GM19240 (cell line): ENCODE measurements at regions not wholly inside any gene's neighbourhood (a gene's known extent, or its start where the extent isn't known, plus 50 kb on each side); places are given as distances from the start of the nearest gene placed in this dataset.

Experiments
- DNase-seq: peaks from one replicate; pipeline ENCODE4 v3.0.0; 2011; ENCODE audit warnings: low spot score; ENCODE audit not compliant: insufficient read length

DNA sequence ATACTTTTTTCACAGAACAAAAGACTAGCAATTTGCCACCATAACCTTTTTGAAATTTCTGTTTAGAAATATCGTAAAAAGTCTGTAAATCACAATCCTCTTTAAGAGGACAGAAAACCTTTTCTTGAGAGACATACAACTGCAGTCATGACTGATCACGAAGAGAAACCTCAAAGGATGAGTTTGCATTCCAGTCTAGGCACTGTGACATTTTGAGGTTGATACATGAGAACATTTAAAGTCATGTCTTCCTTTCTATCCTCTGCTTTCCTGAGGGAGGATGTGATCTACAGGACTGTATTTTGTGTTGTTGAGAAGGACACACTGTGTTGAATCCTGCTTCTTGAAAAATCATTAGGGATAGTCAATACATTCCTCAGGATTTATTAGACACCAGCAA lies 476.7 kb upstream of the CCDC179 start:
- no peak for DNase-seq

DNA sequence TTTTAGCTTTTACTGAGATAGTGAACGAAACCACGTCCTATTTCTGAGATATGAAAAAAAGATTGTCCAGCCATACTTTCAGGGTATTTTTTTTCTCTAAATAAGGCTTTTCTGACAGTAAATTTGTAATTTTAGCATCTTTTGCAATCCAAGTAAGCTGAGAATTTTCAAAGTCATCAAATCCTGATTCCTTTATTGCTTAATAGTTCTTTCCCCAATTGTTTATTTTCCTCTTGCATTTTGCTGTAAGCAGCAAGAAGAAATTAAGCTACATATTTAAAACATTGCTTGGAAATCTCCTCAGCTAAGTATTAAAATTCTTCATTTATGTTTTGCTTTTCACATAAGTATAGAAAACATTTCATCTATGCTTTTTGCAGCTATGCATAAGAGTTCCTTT lies 493.3 kb upstream of the CCDC179 start:
- DNase-seq, result no peak

DNA sequence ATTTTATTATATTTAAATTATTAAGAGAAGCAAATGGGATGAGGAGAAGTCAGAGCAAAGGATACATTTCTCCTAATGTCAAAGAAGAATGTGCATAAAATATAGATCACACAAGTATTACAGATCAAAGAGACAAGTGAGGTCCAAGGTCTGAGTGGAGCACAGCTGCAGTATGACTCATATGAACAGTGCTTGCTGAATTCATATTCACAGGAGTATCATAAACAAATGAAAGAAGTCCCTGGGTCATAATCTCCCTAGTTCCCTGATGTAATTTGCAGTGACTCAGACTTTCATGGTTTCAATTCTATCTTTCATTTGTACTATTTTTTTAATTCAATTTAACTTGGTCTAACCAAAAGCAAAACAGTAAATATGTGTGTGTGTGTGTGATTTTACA lies 499.0 kb upstream of the CCDC179 start:
- DNase-seq, result no peak

DNA sequence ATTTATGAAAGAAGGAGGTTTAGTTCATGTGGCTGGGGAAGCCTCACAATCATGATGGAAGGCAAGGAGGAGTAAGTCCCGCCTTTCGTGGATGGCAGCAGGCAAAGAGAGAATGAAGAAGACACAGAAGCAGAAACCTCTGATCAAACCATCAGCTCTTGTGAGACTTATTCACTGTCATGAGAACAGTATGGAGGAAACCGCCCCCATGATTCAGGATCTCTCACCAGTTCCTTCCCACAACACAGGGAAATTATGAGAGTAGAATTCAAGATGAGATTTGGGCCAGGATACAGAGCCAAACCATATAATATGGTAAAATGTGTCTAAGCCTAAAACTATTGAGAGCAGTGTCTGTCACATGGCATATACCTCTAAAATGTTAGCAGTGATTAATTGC lies 503.8 kb upstream of the CCDC179 start:
- no peak for DNase-seq

DNA sequence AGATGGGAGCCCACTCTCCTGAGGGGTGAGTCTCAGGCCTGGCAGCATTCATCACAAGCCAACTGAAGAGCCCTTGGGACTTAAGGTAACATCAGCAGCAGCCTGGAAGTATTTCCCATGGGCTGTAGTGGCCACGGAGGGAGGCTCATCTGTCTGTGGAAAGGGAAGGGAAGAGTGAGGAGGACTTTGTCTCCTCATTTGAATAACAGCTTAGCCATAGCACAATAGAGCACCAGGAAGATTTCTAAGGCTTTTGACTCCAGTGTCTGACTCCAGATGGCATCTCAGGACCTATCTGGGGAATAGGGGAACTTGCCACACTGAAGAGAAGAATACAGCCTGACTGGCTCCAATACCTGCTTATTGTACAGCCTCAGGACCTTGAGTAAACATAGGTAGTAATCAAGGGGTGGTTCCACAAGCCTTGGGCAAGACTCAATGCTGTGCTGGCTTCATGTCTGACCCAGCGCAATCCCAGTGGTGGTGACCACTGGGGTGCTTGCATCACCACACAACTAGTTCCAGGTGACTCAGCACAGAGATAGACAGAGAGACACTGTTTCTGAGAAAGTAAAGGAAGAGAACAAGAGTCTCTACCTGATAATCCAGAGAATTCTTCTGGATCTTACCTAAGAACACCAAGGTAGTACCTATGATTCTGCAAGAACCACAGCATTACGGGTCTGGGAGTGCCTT lies 510.5 kb upstream of the CCDC179 start:
- DNase-seq, result no peak

DNA sequence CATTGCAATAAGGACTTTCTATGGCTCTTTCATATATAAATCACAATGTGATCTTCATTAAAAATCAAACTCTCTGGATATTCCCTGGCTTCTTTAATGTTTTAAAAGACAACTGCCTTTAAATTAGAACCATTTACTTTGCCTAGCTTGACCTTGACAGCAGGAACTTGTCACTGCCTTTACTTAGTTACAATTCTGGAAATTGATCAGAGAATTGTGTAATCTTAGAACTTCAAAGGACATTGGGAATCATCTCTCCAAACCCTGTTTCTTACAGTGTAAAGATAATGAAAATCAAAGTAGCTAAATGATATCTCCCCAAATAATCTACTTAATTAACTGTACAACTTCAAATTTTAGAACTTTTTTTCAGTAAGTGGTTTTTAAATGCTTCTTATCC lies 517.6 kb upstream of the CCDC179 start:
- no peak for DNase-seq

DNA sequence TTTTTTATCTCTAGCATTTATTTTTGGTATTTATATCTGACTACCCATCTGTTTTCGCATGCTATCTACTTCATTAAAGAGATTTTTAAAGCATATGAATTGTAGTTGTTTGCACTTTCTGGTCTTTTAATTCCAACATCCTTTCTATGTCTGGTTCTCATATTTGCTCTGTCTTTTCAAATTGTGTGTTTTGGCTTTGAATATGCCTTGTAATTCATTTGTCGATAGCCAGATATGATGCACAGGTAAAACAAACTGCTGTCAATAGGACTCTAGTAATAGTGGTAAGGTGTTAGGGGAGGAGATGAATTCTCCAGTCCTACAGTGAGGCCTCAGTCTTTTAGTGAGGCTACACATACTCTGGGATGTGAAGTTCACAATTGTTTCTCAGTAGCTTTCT lies 530.8 kb upstream of the CCDC179 start:
- no peak for DNase-seq

DNA sequence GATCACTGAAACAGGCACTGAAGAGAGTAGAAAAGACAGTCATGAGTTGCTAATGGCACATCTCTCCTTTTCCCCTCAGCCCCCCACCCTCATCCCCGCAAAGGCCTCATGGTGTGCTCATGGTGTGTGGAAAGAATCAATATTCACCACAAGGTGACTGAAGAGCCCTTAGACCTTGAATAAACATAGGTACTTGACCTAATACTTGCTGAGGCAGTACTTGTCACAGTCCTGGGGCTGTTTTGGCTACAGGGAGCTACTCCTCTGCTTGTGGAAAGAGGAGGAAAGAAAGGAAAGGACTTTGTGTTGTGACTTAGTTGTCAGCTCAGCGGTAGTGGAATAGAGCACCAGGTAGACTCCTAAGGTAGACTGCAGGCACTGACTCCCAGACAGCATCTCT lies 537.8 kb upstream of the CCDC179 start:
- DNase-seq, result no peak

DNA sequence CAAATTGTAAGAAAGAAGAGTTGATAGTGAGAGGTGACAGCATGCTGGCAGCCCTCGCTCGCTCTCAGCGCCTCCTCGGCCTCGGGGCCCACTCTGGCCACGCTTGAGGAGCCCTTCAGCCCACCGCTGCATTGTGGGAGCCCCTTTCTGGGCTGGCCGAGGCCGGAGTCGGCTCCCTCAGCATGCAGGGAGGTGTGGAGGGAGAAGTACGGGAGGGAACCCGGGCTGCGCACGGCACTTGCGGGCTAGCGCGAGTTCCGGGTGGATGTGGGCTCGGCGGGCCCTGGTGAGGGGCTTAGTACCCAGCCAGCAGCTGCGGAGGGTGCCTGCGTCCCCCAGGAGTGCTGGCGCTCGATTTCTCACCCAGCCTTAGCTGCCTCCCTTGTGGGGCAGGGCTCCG lies 539.7 kb upstream of the CCDC179 start:
- no peak for DNase-seq

DNA sequence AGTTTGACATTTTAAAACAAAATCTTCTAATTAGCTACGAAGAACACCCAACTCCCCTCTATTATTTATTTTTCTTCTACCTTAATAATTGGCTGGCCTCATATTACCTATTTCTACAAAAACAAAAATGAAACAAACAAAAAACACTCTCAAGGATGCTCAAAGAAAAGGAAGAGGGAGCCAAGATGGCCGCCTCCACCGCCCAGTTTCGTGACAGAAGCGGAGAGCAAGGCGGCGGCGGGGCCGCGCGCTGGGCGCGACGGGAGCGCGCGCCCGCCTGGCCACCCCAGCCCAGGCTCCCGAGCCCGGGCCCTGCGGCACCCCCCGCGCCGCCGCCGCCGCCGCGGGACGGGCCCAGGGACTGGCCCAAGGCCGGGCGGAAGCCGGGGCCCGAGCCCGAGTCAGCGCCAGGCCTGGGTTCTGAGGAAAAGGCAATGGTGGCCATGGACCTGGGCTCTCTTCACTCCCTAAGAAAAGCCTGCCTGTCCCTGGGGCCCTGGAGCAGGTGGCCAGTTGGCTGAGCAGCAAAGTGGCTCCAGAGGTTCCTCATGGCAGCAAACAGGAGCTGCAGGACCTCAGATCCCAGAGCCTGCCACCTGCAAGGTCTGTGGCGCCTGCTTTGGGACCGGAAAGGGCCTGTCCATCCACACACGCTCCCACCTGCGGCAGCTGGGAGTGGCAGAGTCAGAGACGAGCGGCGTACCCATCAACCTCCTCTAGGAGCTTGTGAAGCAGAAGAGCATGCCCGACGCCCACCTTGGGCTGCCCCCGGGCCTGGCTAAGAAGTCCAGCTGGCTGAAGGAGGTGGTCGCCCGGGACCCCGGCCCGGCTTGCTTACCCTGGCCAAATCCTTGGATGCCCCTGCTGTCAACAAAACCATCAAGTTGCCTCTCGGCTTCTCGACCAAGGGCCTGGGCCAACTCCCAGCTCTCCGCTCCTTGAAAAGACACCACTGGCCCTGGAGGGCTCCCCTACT lies 543.2 kb upstream of the CCDC179 start:
- no peak for DNase-seq

DNA sequence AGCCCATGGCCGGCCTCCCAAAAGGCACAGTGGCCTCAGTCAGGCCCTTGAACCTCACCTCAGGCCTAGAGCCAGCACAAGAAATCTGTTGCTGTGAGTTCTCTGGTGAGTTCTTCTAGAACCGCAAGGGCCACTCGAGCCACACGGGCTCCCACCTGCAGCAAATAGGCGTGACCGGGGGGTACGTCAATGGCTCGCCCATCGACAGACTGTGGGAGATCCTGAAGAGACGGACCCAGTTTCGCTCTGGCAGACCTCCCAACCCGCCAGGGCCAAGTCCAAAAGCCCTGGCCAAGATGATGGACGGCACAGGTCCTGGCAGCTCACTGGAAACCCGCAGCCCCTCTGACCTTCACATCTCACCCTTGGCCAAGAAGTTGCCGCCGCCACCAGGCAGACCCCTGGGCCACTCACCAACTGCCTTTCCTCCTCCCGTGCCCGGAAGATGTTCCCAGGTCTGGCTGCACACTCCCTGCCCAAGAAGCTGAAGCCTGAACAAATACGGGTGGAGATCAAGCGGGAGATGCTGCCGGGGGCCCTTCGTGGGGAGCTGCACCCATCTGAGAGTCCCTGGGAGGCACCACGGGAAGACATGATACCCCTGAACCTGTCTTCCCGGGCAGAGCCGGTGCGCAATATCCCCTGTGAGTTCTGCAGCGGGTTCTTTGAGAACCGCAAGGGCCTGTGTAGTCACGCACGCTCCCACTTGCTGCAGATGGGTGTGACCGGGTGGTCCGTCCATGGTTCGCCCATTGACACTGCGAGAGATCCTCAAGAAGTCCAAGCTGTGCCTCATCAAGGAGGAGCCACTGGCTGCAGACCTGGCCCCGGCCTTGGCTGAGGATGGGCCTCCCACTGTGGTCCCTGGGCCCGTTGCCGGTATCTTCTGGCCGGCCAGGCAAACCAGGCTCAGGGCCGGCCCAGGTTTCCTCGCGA lies 544.2 kb upstream of the CCDC179 start:
- no peak for DNase-seq

DNA sequence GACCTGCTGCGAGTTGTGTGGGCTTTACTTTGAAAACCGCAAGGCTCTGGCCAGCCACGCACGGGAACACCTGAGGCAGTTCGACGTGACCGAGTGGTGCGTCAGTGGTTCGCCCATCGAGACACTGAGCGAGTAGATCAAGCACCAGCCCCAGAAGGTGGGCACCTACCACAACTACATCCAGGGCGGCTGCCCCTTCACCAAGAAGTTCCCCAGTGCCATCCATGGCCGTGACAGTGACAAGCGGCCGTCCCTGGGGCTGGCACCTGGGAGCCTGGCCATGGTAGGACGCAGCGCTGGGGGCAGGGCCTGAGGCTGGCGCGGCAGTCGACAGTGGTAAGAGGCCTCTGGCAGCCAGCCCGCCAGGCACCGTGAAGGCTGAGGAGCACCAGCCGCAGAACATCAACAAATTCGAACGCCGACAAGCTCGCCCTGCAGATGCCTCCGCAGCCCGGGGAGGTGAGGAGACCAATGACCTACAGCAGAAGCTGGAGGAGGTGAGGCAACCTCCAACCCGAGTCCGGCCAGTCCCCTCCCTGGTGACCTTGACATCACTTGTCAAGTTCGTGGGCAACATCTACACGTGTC lies 545.2 kb upstream of the CCDC179 start:
- DNase-seq, result no peak

DNA sequence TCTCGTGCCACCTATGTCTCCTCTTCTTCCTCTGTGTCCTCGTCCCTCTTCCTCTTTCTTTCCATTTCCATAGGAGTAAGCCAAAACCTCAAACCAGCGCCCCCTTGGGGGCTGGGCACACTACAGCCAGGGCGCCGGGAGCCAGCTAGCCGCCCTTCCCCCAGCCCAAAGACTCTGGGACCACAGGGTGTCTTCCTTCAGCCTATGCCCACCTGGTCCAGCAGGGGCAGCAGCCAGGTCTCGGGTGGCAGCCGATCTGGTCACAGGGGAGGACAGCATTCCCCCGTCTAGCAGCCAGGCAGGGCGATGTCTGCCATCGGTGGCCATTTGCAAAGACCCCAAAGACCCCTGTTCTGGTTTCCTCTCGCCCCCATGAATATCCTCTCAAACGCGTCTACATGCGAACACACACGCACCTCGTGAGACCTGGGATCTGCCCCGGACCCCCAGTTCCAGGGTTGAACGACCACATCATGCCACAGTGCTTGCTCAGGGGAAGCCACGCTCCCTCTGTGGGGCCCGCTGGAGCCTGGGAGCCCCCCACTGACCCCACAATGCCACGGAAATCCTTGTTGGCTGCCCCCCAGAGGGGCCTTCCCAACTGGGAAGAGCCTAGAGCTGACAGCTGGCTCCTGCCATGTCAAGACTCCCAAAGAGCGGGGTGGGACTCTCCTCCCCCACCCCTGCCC lies 546.0 kb upstream of the CCDC179 start:
- DNase-seq, result no peak

DNA sequence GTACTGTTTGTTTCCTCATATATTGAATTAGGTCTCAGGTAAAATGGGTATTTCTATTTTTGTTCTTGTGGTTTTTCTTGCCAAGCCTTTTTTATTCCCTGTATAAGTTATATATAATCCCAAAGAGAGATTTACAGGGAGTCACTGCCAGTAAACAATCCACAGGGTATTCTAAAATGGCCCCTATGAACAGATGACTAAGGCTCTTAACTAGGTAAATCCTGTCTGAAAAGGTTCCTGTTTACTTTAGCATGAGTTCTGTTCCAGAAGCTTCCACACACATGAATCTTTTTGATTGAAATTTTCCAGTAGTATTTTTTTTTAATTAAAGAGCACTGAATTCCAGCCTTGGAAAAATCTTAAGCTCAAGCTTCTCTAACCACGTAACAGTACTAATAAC lies 552.8 kb upstream of the CCDC179 start:
- no peak for DNase-seq

DNA sequence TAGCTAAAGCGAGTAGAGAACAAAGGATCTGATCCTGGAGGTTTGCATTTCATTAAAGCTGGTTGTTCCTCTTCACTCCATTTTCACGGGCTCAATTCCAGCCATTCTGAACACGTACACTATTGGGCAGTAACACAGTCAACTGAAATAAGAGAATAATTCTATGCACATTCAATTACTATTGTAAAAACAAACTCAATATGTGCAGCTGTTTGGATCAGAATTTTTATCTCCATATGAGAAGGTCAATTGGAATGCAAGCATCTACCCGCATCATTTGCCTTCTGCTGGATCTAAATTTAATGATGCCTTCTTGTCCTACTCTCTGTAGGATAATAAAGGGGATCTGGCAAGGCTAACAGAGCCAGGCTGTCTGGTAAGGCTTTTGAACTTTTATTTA lies 562.8 kb upstream of the CCDC179 start:
- no peak for DNase-seq

DNA sequence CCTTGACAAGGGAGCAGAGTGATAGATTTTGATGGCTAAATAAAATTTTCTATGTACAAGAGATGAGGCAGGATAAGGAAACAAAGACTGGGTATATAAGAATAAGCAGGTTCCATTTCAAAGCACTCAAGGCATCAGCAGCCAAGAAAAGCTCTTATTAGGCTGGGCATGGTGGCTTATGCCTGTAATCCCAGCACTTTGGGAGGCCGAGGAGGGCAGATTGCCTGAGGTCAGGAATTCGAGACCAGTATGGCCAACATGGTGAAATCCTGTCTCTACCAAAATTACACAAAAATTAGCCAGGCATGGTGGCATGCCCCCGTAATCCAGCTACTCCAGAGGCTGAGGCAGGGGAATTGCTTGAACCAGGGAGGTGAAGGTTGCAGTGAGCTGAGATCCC lies 563.4 kb upstream of the CCDC179 start:
- DNase-seq, result no peak

DNA sequence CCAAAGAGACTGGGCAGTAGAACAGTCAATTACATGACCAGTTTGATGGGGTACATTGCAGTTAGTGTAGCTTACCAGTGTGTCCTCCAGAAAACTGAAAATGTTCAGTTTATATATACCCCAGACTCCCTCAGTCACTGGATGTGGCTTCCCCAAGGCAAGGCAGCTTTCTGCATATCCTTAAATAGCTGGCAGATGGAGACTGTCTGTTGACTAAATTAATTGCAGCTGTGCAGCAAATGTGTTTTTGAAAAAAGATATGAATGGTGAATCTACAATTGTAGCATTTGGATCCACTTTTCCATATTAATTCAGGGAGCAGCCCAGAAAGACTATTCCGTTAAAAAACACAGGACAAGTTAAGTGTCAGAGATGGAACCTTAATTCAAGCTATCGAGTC lies 565.1 kb upstream of the CCDC179 start:
- no peak for DNase-seq

DNA sequence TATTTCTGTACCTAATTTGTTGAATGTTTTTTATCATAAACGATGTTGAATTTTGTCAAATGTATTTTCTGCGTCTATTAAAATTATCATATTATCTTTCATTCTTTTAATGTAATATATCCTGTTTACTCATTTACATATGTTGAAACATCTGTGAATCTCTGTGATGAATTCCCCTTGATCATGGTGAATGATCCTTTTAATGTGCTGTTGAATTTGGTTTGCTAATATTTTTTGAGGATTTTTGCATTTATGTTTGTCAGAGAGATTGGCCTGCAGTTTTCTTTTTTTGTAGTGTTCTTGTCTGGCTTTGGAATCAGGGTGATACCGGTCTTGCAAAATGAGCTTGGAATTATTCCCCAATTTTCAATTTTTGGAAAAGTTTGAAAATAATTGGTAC lies 569.3 kb upstream of the CCDC179 start:
- DNase-seq, result no peak

DNA sequence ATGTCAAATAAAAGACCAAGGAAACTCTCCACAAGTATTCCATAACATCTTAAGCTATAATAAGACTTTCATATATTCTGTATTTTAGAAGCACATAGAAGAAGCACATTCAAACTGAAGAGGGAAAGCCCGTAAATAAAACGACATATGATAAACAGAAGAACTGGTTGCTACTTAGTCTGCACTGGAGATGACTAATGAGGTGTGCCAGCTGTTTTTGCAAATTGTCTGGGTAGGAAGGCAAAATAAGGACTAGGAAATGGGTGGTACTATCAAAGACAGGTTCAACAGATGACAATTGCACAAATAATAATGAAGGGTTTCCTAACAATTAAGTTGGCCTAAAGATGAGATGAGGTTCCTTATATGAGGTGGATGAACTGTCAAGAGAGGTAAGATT lies 593.2 kb upstream of the CCDC179 start:
- DNase-seq, result no peak

DNA sequence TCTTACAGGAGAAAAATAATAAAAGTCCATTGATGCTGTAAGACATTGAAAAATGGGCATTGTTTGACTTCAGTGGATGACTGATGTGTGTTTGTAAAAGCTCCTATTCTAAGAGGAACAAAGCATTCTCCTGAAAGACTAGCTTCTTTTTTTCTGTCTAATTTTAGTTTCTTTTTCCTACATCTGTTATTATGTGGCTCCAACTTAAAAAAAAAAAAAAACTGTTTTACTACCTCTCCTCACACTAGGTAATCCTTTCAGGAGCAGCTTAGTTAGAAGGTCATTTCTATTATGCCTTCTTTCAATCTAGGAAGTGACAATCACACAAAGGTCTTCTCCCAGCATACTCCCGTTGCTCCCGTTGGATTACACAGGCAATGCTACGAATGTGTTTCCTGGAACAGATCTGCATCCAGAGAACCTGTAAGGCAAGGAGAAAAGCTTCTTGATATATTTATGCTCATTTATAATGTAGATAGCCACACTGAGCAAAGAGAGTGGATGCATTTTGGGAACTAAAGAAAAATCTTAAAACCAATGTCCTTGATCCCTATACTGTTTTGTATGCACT lies 595.1 kb upstream of the CCDC179 start:
- no peak for DNase-seq
